ENCODE measurements at regions not wholly inside any gene's neighbourhood (a gene's known extent, or its start where the extent isn't known, plus 50 kb on each side); places are given as distances from the start of the nearest gene placed in this dataset.

- no peaks in the 10 kb centered on the region for H3K79me2 ChIP-seq
- H3K27me3 ChIP-seq (ENCODE audit: control insufficient read depth, insufficient read depth, low read length): no peaks in the 10 kb centered on the region
- no peak overlapping the region for H2AFZ ChIP-seq
- H3K9ac ChIP-seq: no peak overlapping the region
- no peak overlapping the region for H3K27ac ChIP-seq
- H3K4me3 ChIP-seq (ENCODE audit: low read depth, low read length): no peak overlapping the region
- H3K36me3 ChIP-seq (ENCODE audit: control insufficient read depth, insufficient read depth, low read length): no peaks in the 10 kb centered on the region
- TF ChIP-seq CTCF (IDR thresholded peaks at IDR 0.05): no peak
- no peak overlapping the region for H3K4me2 ChIP-seq (ENCODE audit: low read length)
- no peaks in the 10 kb centered on the region for H3K9me3 ChIP-seq (ENCODE audit: control insufficient read depth, low read length)
- no peaks in the 10 kb centered on the region for H3K4me1 ChIP-seq
Observed at GRCh38 chr20:53699085-53699674, 105.5 kb upstream of the ZNF217 start.

- Histone ChIP-seq H3K4me3 (ENCODE audit: low read depth, low read length) (no peak overlapping the region), H3K4me2 (ENCODE audit: low read length) (no peak overlapping the region), H3K27ac (no peak overlapping the region), H3K27me3 (ENCODE audit: control insufficient read depth, insufficient read depth, low read length) (no peaks in the 10 kb centered on the region), H3K9ac (no peak overlapping the region), H3K4me1 (no peaks in the 10 kb centered on the region), H2AFZ (no peak overlapping the region), H3K79me2 (no peaks in the 10 kb centered on the region), H3K36me3 (ENCODE audit: control insufficient read depth, insufficient read depth, low read length) (no peaks in the 10 kb centered on the region), H3K9me3 (ENCODE audit: control insufficient read depth, low read length) (no peaks in the 10 kb centered on the region)
- no peak for TF ChIP-seq CTCF (IDR thresholded peaks at IDR 0.05)
Observed at GRCh38 chr20:53698371-53698978, 104.8 kb upstream of the ZNF217 start.

GRCh38 chr20:53695797-53696527, 102.3 kb upstream of the ZNF217 start:
- Histone ChIP-seq H3K4me2 (ENCODE audit: low read length) (no peak overlapping the region), H3K79me2 (no peaks in the 10 kb centered on the region)
- no peak for TF ChIP-seq CTCF (IDR thresholded peaks at IDR 0.05)

GRCh38 chr20:53693262-53693871, 99.7 kb upstream of the ZNF217 start:
- Histone ChIP-seq H3K4me3 (ENCODE audit: low read depth, low read length) (no peak overlapping the region), H2AFZ (no peak overlapping the region), H3K79me2 (no peaks in the 10 kb centered on the region), H3K27me3 (ENCODE audit: control insufficient read depth, insufficient read depth, low read length) (no peaks in the 10 kb centered on the region), H3K27ac (no peak overlapping the region), H3K4me1 (no peaks in the 10 kb centered on the region), H3K4me2 (ENCODE audit: low read length) (no peak overlapping the region), H3K36me3 (ENCODE audit: control insufficient read depth, insufficient read depth, low read length) (no peaks in the 10 kb centered on the region), H3K9me3 (ENCODE audit: control insufficient read depth, low read length) (no peaks in the 10 kb centered on the region), H3K9ac (no peak overlapping the region)
- TF ChIP-seq CTCF (IDR thresholded peaks at IDR 0.05): no peak

More at GRCh38 chr20:53695797-53696527, 102.3 kb upstream of the ZNF217 start:
- no peaks in the 10 kb centered on the region for H3K36me3 ChIP-seq (ENCODE audit: control insufficient read depth, insufficient read depth, low read length)
- H3K4me1 ChIP-seq: no peaks in the 10 kb centered on the region
- no peak overlapping the region for H3K27ac ChIP-seq
- H3K27me3 ChIP-seq (ENCODE audit: control insufficient read depth, insufficient read depth, low read length): no peaks in the 10 kb centered on the region
- H3K9me3 ChIP-seq (ENCODE audit: control insufficient read depth, low read length): no peaks in the 10 kb centered on the region
- no peak overlapping the region for H3K4me3 ChIP-seq (ENCODE audit: low read depth, low read length)
- no peak overlapping the region for H3K9ac ChIP-seq
- no peak overlapping the region for H2AFZ ChIP-seq

Measured in parathyroid adenoma (tissue), 2 donors.